ENCODE measurements at regions not wholly inside any gene's neighbourhood (a gene's known extent, or its start where the extent isn't known, plus 50 kb on each side); places are given as distances from the start of the nearest gene placed in this dataset.

DNA sequence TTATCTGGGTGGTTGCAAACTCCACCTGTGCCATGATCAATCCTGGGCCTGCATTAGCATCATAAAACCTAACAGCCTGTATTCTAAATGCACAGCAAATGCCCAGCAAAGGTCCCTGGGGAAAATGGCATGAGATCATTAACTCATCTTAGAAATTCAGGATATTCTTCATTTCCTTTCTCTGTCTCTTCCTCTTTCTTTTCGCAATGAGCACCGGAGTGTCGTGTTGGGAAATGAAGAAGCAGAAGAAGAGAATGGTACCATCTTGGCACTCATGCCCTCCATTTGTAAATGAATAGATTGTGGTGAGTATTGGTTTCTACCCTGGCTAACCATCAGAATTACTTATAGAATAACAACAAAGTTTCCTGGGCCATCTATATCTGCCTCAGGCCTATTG, 193.6 kb downstream of the GALC start:
- no peak for TF ChIP-seq TCF7L2 (IDR thresholded peaks at IDR 0.05; ENCODE audit: low read depth, low read length)
- TF ChIP-seq, protein P1, sequence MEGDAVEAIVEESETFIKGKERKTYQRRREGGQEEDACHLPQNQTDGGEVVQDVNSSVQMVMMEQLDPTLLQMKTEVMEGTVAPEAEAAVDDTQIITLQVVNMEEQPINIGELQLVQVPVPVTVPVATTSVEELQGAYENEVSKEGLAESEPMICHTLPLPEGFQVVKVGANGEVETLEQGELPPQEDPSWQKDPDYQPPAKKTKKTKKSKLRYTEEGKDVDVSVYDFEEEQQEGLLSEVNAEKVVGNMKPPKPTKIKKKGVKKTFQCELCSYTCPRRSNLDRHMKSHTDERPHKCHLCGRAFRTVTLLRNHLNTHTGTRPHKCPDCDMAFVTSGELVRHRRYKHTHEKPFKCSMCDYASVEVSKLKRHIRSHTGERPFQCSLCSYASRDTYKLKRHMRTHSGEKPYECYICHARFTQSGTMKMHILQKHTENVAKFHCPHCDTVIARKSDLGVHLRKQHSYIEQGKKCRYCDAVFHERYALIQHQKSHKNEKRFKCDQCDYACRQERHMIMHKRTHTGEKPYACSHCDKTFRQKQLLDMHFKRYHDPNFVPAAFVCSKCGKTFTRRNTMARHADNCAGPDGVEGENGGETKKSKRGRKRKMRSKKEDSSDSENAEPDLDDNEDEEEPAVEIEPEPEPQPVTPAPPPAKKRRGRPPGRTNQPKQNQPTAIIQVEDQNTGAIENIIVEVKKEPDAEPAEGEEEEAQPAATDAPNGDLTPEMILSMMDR (IDR thresholded peaks at IDR 0.05): no peak
- TF ChIP-seq, protein P2, sequence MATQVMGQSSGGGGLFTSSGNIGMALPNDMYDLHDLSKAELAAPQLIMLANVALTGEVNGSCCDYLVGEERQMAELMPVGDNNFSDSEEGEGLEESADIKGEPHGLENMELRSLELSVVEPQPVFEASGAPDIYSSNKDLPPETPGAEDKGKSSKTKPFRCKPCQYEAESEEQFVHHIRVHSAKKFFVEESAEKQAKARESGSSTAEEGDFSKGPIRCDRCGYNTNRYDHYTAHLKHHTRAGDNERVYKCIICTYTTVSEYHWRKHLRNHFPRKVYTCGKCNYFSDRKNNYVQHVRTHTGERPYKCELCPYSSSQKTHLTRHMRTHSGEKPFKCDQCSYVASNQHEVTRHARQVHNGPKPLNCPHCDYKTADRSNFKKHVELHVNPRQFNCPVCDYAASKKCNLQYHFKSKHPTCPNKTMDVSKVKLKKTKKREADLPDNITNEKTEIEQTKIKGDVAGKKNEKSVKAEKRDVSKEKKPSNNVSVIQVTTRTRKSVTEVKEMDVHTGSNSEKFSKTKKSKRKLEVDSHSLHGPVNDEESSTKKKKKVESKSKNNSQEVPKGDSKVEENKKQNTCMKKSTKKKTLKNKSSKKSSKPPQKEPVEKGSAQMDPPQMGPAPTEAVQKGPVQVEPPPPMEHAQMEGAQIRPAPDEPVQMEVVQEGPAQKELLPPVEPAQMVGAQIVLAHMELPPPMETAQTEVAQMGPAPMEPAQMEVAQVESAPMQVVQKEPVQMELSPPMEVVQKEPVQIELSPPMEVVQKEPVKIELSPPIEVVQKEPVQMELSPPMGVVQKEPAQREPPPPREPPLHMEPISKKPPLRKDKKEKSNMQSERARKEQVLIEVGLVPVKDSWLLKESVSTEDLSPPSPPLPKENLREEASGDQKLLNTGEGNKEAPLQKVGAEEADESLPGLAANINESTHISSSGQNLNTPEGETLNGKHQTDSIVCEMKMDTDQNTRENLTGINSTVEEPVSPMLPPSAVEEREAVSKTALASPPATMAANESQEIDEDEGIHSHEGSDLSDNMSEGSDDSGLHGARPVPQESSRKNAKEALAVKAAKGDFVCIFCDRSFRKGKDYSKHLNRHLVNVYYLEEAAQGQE (IDR thresholded peaks at IDR 0.05; ENCODE audit: insufficient read depth in 1 of 2, low read depth in 2 of 2, low read length in 1 of 2): no peak
- TF ChIP-seq POLR2AphosphoS5 (IDR thresholded peaks at IDR 0.05; ENCODE audit: low read depth, low read length): no peak
- TF ChIP-seq SIN3A (IDR thresholded peaks at IDR 0.05; ENCODE audit: borderline replicate concordance, insufficient read depth, low read depth, low read length): no peak
- H3K27me3 ChIP-seq (ENCODE audit: control insufficient read depth, insufficient read depth, low read length): no peaks in the 10 kb centered on the region
- ChIA-PET CTCF (no interaction called here), POLR2A (no interaction called here)
- no peak overlapping the region for H3K27ac ChIP-seq (ENCODE audit: low read length)
- no peaks in the 10 kb centered on the region for H3K4me1 ChIP-seq (ENCODE audit: control insufficient read depth, insufficient read depth, low read length)
- H3K36me3 ChIP-seq (ENCODE audit: control insufficient read depth, insufficient read depth, low read length): no peaks in the 10 kb centered on the region
- ATAC-seq: no peak
- no peak for DNase-seq (ENCODE audit: low read depth, low spot score)
- H3K4me3 ChIP-seq (ENCODE audit: low read depth in 2 of 2, low read length in 2 of 2): no peak overlapping the region
- BruUV-seq (replicated peaks): no TSS peak
- no peaks in the 10 kb centered on the region for H3K9me3 ChIP-seq (ENCODE audit: control insufficient read depth, insufficient read depth, low read depth, low read length)
- in situ Hi-C loops (cut with HindIII; ENCODE audit: low pct_unique_long_range_greater_than_20kb, low sequenced_read_pairs) (no loop called here), intact Hi-C loops (cut with micrococcal nuclease; ENCODE audit: unreplicated experiment) (no loop called here)

DNA sequence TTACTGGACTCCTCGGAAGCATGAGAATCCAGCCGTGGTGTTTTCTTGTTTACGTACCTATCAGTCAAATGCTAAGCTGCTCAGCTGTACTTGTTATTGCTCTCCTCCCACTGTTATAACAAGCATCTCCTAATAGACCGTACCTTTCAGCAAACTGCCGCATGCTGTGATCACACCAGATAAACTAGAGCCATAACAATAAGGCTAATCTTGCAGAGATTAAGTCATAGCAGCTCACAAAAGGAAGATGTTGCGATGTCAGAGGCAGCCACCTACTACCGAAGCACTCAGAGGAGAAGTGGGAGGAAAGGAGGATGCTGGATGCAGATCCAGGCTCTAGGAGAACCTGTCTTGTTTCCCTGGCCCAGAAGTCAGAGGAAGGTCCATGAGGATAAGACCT, 196.0 kb downstream of the GALC start:
- ATAC-seq: no peak
- no peak for DNase-seq (ENCODE audit: low read depth, low spot score)
- in situ Hi-C loops (cut with HindIII; ENCODE audit: low pct_unique_long_range_greater_than_20kb, low sequenced_read_pairs) (no loop called here), intact Hi-C loops (cut with micrococcal nuclease; ENCODE audit: unreplicated experiment) (no loop called here)
- no peak overlapping the region for H3K27ac ChIP-seq (ENCODE audit: low read length)
- no peaks in the 10 kb centered on the region for H3K36me3 ChIP-seq (ENCODE audit: control insufficient read depth, insufficient read depth, low read length)
- no peaks in the 10 kb centered on the region for H3K9me3 ChIP-seq (ENCODE audit: control insufficient read depth, insufficient read depth, low read depth, low read length)
- ChIA-PET POLR2A (no interaction called here), CTCF (no interaction called here)
- H3K27me3 ChIP-seq (ENCODE audit: control insufficient read depth, insufficient read depth, low read length): no peaks in the 10 kb centered on the region
- H3K4me1 ChIP-seq (ENCODE audit: control insufficient read depth, insufficient read depth, low read length): no peaks in the 10 kb centered on the region
- BruUV-seq (replicated peaks): no TSS peak
- no peak overlapping the region for H3K4me3 ChIP-seq (ENCODE audit: low read depth in 2 of 2, low read length in 2 of 2)
- TF ChIP-seq, protein P1 (IDR thresholded peaks at IDR 0.05): no peak
- TF ChIP-seq TCF7L2 (IDR thresholded peaks at IDR 0.05; ENCODE audit: low read depth, low read length) (no peak), SIN3A (IDR thresholded peaks at IDR 0.05; ENCODE audit: borderline replicate concordance, insufficient read depth, low read depth, low read length) (no peak), POLR2AphosphoS5 (IDR thresholded peaks at IDR 0.05; ENCODE audit: low read depth, low read length) (no peak)
- TF ChIP-seq, protein P2 (IDR thresholded peaks at IDR 0.05; ENCODE audit: insufficient read depth in 1 of 2, low read depth in 2 of 2, low read length in 1 of 2): no peak

Data from Panc1 (cell line).